ENCODE measurements at regions not wholly inside any gene's neighbourhood (a gene's known extent, or its start where the extent isn't known, plus 50 kb on each side); places are given as distances from the start of the nearest gene placed in this dataset.

- no peak for TF ChIP-seq CTCF (conservative IDR thresholded peaks at IDR 0.05)
- H3K27ac ChIP-seq = no peak overlapping the region
Observed at GRCh38 chr18:39840406-39840805, 2114.6 kb upstream of the PIK3C3 start.

DNA sequence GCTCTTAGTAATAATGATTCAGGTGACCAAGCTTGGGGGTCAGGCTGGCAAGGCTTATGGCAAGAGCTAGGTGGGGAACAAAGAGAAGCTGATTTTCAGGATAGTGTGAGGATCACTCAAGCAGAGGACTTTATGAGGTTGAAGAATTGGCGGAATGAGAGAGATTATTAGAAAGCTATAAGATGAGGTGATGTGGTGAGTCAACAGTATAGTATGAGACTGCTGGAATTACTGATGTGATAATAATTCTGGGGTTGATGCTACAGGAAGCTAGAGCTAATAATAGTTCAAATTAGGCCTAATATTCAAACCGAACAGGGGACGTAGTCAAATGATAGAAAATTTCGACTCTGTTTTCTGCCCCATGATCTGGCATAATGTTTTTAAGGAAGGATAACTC, 2115.3 kb upstream of the PIK3C3 start:
- no peak overlapping the region for H3K27ac ChIP-seq
- TF ChIP-seq CTCF (conservative IDR thresholded peaks at IDR 0.05) = no peak

DNA sequence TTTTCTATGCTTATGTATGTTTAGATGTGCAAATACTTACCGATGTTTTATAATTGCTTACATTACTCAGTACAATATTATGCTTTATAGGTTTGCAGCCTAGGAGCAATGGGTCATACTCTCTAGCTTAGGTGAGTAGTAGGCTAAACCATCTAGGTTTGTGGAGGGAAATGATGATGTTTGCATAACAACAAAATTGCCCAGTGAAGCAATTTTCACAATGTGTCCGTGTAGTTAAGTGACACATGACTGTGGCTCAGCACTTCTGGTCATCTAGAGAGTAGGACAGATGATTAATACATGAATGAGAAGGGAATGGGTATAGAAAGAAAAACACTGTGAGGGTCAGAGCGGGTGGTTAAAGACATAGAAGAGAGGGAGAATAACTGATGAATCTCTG, 2116.2 kb upstream of the PIK3C3 start:
- no peak overlapping the region for H3K27ac ChIP-seq
- TF ChIP-seq CTCF (conservative IDR thresholded peaks at IDR 0.05) = no peak

DNA sequence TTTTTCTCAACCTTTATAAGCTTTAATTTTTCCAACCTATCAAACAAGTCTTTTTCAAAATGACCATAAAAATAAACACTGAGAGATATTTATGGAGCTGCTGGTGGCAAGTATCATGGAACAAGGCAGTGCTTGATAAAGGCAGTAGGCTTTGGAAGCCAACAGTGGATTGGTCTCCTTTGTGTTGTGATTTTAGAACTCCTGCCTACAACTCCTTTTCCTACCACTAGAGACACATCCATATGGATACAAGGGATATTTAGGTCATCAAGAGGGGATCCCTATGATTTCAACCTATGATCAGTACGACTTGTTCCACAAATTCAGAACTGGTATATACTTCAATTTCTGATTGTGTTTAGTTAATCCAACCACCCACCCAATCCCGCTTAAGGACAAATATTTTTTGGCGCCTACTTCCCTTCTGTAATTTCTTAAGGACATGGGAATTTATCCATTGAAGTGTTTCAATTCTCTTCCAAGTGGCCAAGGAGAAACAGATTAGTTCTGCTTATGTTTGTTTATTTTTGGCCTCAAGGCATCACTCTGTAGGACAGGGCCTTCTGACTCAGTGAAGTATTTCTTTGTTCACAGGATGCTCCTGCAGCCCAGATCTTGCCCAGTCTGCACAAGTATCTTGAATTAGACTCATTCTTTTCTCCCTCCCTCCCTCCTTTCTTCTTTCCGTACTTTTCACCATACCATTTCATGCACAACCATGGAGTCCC, 2119.6 kb upstream of the PIK3C3 start:
- no peak for TF ChIP-seq CTCF (conservative IDR thresholded peaks at IDR 0.05)
- no peak overlapping the region for H3K27ac ChIP-seq

DNA sequence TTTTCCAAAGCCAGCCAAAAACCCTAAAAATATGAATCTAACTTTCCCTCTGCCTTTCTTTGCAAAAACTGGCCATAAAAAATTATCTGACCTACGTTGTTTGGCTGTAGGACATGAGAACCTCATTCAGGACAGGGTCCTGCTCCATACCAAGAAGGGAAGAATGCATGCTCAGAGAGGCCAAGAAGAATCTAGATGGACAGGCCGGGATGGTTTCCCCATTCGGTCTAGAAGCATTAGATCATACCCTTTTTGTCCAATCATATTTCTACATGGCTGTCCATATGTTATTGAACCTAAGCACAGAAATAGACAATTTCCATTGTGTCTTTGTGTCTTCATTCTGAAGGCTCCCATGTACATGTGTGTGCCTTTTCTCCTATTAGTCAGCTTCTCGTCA, 2120.4 kb upstream of the PIK3C3 start:
- no peak overlapping the region for H3K27ac ChIP-seq
- no peak for TF ChIP-seq CTCF (conservative IDR thresholded peaks at IDR 0.05)

- TF ChIP-seq CTCF (conservative IDR thresholded peaks at IDR 0.05) = no peak
- no peak overlapping the region for H3K27ac ChIP-seq
Observed at GRCh38 chr18:39825485-39826150, 2129.4 kb upstream of the PIK3C3 start.

GRCh38 chr18:39806525-39806924, 2148.5 kb upstream of the PIK3C3 start:
- TF ChIP-seq CTCF (conservative IDR thresholded peaks at IDR 0.05) = no peak
- H3K27ac ChIP-seq = no peak overlapping the region

Measured in VCaP (cell line).